Right hindlimb (tissue), 1 donor: ENCODE measurements at regions not wholly inside any gene's neighbourhood (a gene's known extent, or its start where the extent isn't known, plus 50 kb on each side); places are given as distances from the start of the nearest gene placed in this dataset.
A peak's percentile ranks its signal among the peaks of the same experiment; 100 is the strongest.
"Not testable (repeated sequence)": the region's sequence is repeated elsewhere in the genome, so short reads cannot be mapped to it uniquely, and the experiment has no call there.

ENCODE experiments used
- DNase-seq: peaks from one replicate; pipeline ENCODE4 v3.0.0-alpha.2; 2018

DNA sequence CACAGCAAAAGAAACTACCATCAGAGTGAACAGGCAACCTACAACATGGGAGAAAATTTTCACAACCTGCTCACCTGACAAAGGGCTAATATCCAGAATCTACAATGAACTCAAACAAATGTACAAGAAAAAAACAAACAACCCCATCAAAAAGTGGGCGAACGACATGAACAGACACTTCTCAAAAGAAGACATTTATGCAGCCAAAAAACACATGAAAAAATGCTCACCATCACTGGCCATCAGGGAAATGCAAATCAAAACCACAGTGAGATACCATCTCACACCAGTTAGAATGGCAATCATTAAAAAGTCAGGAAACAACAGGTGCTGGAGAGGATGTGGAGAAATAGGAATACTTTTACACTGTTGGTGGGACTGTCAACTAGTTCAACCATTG is 207.8 kb downstream of the USP6NL start:
- not testable (repeated sequence) for DNase-seq

DNA sequence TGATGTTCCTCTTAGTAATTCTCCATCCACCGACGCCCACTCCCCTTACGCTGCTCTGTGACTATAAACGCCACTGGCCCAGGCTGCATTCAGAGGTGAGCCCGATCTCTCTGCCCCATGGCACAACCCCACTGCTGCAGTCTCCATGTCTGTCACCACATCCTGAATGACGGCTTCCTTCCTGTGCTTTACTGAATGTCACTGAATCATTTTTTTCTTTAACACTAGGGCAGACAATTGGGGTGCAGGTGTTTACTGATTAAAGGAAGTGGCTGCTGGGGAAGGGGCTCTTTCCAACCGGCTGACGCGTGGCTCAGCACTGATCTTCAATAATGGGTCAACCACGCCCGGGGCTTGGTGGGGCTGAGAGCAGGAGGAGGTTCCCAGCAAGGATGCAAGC is 208.3 kb downstream of the USP6NL start:
- DNase-seq, result no peak

DNA sequence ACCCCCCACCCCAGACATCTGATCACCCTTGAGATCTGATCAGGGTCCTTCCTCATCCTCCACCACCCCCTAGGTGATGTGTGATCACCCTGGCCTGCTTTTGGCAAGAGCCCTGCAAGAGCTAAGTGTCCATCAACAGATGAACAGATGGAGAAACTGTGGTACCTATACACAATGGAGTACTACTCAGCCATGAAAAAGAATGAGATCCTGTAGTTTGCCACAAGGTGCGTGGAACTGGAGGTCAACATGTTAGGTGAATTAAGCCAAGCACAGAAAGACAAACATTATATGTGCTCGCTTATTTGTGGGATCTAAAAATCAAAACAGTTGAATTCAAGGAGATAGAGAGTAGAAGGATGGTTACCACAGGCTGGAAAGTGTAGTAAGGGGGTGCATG is 209.1 kb downstream of the USP6NL start:
- DNase-seq, result no peak

DNA sequence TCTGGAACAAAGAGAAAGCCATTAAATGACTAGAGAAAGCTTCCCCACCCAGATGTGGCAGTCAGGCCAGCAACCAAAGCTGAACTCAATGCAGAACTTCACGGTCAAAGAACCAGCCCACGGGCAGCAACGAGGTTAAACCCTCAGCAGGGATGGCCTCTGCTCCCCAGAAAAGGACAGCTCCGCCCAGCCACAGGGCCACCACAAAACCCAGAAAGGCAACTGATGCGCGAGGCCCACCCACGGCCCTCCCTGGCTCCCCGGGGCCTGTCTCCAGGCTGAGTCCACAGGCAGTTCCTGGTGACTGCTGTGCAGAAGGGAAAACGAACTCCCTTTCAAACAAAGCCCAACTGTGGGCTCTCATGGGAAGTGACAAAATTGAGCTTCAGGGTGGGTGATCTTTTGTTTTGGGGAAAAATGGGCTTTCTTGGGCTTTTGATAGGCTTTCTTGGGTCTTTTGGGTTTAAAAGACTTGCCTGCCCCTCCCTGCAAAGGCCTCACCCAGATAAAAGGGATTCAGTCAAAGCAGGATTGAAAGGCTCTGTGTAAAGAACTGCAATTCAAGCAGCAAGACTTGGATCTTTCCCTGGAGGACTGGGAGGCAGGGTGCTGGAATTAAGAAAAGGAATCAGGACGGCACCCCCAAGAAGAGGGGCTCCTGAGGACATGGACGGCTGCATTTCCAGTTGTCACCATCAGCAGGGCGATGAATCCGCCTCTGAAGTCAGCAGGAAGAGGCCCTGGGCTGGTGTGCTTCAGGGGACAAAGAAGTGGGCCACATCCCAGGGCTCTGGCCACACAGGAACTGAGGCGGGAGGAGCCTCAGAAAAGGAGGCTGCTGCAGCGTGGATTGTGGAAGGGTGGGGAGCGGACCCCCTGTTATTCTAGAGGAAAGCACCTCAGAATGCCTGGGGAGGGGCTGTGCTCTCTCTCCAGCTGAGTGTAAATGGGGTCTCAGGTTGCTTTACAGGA is 209.9 kb downstream of the USP6NL start:
- DNase-seq, result no peak

GRCh38 chr10:11397980-11398580 is 213.4 kb downstream of the USP6NL start:
- peak; percentile 91 for DNase-seq

DNA sequence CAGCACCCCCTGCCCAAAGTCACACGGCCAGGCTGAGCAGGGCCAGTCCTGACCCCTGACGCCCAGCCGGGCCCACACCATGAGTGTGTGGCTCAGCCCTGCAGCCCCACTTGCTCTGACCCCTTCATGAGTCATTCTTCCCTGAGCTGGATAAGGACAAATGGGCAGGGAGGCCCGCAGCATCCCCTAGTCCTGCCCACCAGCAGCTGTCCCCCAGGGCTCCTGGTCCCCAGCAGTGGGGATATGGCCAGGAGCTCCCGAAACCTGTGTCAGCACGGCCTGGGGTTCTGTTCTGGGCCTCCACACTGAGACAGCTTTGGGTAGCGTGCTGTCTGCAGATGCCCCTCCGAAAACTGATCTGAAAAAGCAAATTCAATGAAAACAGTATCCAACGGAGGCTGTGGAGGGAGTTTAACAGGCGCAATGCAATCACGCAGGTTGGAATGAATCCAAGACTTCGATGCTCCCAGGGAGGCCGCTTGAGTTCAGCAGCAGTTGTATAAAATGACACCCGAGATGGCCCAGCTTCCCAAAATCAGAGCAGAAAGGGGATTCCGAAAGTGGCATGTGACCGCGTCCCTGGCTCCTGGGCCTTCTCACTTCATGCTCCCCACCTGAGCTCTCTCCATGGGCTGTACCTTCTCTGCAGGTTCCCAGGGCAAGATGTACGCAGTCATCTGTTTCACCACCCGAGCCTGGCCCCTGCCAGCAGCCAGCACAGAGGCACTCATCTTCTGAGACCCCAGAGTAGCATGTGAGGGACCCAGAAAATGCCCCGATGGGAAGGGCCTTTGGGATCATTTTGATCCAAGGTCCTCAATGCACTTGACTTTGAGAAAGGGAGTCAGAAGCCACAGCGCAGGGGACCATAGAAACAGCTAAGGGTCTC is 214.1 kb downstream of the USP6NL start:
- DNase-seq, result peak; percentile 65

DNA sequence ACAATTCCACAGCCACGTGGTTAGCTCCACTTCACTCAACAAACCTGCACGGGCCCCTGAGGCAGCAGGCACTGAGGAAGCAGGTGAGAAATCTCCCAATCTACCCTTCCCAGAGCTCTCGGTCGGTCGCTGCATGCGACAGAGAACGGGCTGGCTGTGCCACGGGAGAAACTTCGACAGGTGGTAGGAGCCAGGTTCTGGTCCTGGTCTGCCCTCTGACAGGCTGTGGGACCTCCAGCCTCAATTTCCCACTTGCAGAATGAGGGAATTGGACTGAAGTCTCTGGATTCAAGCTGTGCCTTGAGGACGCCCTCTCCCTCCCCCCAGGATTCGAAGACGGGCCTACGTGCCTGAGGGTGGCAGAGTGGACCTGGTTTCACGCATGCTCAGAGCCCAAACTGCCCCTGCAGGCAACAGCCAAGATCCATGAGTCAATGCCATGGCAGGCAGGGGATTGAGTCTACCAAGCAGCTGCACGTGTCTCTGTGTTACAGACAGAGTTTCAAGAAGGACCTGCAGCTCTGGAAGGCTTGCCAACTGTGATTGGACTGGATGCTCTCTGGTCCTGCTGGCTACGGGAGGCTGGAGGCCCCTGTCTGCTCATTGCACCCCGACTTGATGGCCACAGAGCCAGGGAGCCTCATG is 215.0 kb downstream of the USP6NL start:
- DNase-seq, result no peak

DNA sequence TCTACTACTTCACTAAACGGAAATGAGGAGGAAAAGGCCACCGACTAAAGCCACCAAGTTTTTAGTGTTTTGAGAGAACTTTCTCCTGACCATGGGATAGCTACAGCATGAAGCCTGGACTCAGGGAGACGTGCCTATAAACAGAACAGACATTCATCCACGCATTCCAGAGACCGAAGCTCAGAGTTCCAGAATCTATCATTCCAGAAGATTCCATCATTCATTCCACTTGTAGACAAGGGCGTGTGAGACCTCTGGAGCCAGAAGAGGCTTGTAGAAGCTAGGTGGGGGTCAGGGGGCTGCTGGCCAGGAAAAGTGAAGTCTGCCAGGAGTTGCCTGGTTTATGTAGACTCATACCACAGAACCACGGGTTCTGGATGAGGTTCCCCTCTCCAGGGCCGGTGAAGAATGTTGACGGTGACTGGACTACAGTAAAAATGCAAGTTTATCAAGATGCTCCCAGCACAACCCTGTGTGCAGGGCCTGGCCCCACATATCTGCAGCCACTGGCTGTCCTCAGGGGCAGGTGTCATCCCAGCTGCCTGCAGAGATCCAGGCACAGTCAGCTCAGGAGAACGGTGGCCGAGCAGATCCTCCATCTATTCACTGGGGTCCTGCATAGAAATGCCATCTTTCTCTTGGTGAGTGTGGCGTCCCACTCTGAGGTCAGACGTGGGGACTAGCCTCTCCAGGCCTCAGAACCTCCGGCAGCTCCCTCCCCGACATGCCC is 215.7 kb downstream of the USP6NL start:
- DNase-seq, result no peak

- DNase-seq, result no peak
Observed at GRCh38 chr10:11395161-11395560, 216.3 kb downstream of the USP6NL start.

GRCh38 chr10:11393858-11394257 is 217.6 kb downstream of the USP6NL start:
- no peak for DNase-seq

DNA sequence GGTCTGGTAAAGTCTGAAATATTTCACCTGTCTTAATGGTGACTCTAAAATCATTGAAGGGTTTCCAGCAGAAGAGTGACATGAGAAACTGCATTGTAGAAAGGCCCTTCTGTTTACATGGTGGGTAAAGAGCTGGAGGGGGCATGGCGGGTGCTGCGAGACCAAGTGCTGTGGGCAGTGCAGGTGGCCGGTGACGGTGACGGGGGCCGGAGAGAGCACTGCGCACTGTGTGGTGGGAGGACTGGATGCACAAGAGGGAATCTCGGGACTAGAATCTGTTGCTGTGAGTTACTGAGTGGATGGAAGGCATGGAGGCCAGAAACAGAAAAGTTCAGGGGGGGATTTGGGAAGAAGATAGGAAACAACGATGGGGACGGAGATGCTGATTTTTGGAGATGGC is 218.7 kb downstream of the USP6NL start:
- DNase-seq, result no peak

DNA sequence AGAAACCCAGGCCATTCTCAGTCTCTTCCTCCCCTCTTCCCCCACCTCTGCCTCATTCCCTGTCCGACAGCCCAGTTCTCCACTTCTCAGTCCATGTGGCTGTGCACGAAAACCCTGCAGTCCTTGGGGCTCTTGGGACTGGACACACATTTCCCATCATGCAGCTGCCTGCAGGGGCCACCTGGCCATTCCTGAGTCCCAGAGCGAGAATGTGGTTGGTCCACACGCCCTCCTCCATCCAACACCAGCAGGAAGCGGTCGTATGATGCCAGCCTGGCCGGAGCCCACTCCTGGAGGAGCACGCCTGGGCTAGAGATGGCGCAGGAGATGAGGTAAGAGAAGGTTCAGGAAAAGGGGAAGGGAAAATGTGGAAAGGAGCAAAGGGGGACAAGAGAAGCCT is 222.5 kb downstream of the USP6NL start:
- no peak for DNase-seq

- DNase-seq, result no peak
Observed at GRCh38 chr10:11387551-11388222, 223.8 kb downstream of the USP6NL start.

- no peak for DNase-seq
Observed at GRCh38 chr10:11387044-11387443, 224.4 kb downstream of the USP6NL start.
